Endodermal cell (in vitro differentiated cells): ENCODE measurements at regions not wholly inside any gene's neighbourhood (a gene's known extent, or its start where the extent isn't known, plus 50 kb on each side); places are given as distances from the start of the nearest gene placed in this dataset.

ENCODE experiments used
- DNase-seq: peaks from one replicate; pipeline ENCODE4 v3.0.0-alpha.2; 2017
- H3K27ac ChIP-seq: 2 replicates; pipeline ENCODE4 v1.5.1; 2013; ENCODE audit warnings: mild to moderate bottlenecking, low read depth, low read length, moderate library complexity
- H3K27me3 ChIP-seq: 2 replicates; pipeline ENCODE4 v1.6.1; 2013; ENCODE audit warnings: mild to moderate bottlenecking, low read length, moderate library complexity; ENCODE audit not compliant: insufficient read depth, control insufficient read depth, poor library complexity, severe bottlenecking
- H3K36me3 ChIP-seq: 2 replicates; pipeline ENCODE4 v1.7.0; 2013; ENCODE audit warnings: mild to moderate bottlenecking, low read length, moderate library complexity; ENCODE audit not compliant: control insufficient read depth, insufficient read depth
- H3K4me1 ChIP-seq: one replicate; pipeline ENCODE4 v1.7.0; 2013; ENCODE audit warnings: low read length; ENCODE audit not compliant: control insufficient read depth, insufficient read depth
- H3K4me3 ChIP-seq: 2 replicates; pipeline ENCODE4 v1.5.1; 2013; ENCODE audit warnings: mild to moderate bottlenecking, low read length, moderate library complexity
- H3K9ac ChIP-seq: 2 replicates; pipeline ENCODE4 v1.6.1; 2013; ENCODE audit warnings: mild to moderate bottlenecking, low read length, moderate library complexity; ENCODE audit not compliant: poor library complexity, severe bottlenecking; ENCODE audit errors: extremely low read depth
- H3K9me3 ChIP-seq: 2 replicates; pipeline ENCODE4 v1.6.1; 2013; ENCODE audit warnings: mild to moderate bottlenecking, low read length, moderate library complexity; ENCODE audit not compliant: control insufficient read depth
- H3K27ac Mint-ChIP-seq: 2 replicates; pipeline ENCODE4 v1.8.0; 2020; ENCODE audit warnings: mixed read lengths
- H3K27me3 Mint-ChIP-seq: 2 replicates; pipeline ENCODE4 v1.8.0; 2021; ENCODE audit warnings: mild to moderate bottlenecking, mixed read lengths; ENCODE audit not compliant: insufficient read depth
- H3K36me3 Mint-ChIP-seq: 2 replicates; pipeline ENCODE4 v1.8.0; 2020; ENCODE audit warnings: low read depth, mixed read lengths
- H3K4me1 Mint-ChIP-seq: 2 replicates; pipeline ENCODE4 v1.8.0; 2020; ENCODE audit warnings: mixed read lengths
- H3K4me3 Mint-ChIP-seq: 2 replicates; pipeline ENCODE4 v1.8.0; 2020; ENCODE audit warnings: mild to moderate bottlenecking, moderate library complexity, mixed read lengths
- H3K9me3 Mint-ChIP-seq: 2 replicates; pipeline ENCODE4 v1.8.0; 2020; ENCODE audit warnings: mild to moderate bottlenecking, mixed read lengths
- CTCF ChIP-seq: fragments of 200-600 bp; sonication (generic); conservative IDR thresholded peaks from 2 replicates; pipeline ENCODE4 v1.5.0; 2021; ENCODE audit warnings: antibody characterized with exemption, mild to moderate bottlenecking
- WGBS, 2 experiments: methylation state at CpG; one replicate each; pipeline versions ENCODE4 v1.1.5 to v1.1.7; 2013; ENCODE audit warnings: missing lambda C conversion rate in 2 of 2, mixed read lengths in 1 of 2; ENCODE audit not compliant: insufficient coverage in 1 of 2, insufficient read length in 1 of 2; 5-methylcytosine and 5-hydroxymethylcytosine counted together

DNA sequence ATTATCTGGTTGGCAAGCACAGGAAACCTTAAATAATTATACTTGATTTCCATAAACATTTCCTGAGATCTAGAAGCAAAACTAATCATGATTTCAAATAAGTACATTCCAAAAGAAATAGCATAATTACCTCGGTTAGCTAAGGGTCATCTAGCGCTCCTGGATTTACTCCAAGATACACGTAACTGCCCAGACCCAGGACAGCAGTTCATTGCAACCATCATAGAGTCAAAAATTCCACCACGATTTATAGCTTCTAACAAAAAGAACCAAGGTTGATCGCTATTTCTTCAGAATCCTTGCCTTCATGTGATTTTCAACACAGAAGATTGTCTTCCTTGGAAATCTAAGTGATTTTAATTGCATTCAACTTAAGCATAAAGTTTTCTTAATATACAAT is 1235.5 kb upstream of the TENM3 start:
- 94 to 100% methylated on average over 5 of the region's 5 CpGs for WGBS, 2 experiments
- H3K4me1 Mint-ChIP-seq, result peaks cover 2% of the 10 kb centered on the region

GRCh38 chr4:181008164-181008563 is 1235.0 kb upstream of the TENM3 start:
- Mint-ChIP-seq H3K4me3 (no peak overlapping the region), H3K27me3 (no peaks in the 10 kb centered on the region), H3K9me3 (peaks cover 4% of the 10 kb centered on the region), H3K4me1 (peaks cover 2% of the 10 kb centered on the region), H3K36me3 (no peaks in the 10 kb centered on the region), H3K27ac (no peak overlapping the region)
- Histone ChIP-seq H3K36me3 (no peaks in the 10 kb centered on the region), H3K4me1 (no peaks in the 10 kb centered on the region), H3K9me3 (no peaks in the 10 kb centered on the region), H3K27ac (no peak overlapping the region), H3K27me3 (no peaks in the 10 kb centered on the region), H3K4me3 (no peak overlapping the region), H3K9ac (no peak overlapping the region)
- 87 to 90% methylated on average over 2 to 4 of the region's 4 CpGs for WGBS, 2 experiments
- TF ChIP-seq CTCF, result no peak
- DNase-seq, result no peak

More for the DNA sequence above, 1235.5 kb upstream of the TENM3 start:
- Mint-ChIP-seq H3K27ac (no peak overlapping the region), H3K4me3 (no peak overlapping the region), H3K36me3 (no peaks in the 10 kb centered on the region), H3K27me3 (no peaks in the 10 kb centered on the region), H3K9me3 (peaks cover 1% of the 10 kb centered on the region)
- Histone ChIP-seq H3K4me1 (no peaks in the 10 kb centered on the region), H3K4me3 (no peak overlapping the region), H3K9ac (no peak overlapping the region), H3K36me3 (no peaks in the 10 kb centered on the region), H3K27ac (no peak overlapping the region), H3K9me3 (no peaks in the 10 kb centered on the region), H3K27me3 (no peaks in the 10 kb centered on the region)
- TF ChIP-seq CTCF, result no peak
- DNase-seq, result no peak

GRCh38 chr4:181013162-181013561 is 1230.0 kb upstream of the TENM3 start:
- no peaks in the 10 kb centered on the region for H3K4me1 Mint-ChIP-seq
- Histone ChIP-seq H3K9me3 (peaks cover 10% of the 10 kb centered on the region), H3K36me3 (no peaks in the 10 kb centered on the region), H3K27me3 (no peaks in the 10 kb centered on the region), H3K9ac (no peak overlapping the region), H3K4me3 (no peak overlapping the region), H3K27ac (no peak overlapping the region), H3K4me1 (no peaks in the 10 kb centered on the region)
- no peak overlapping the region for H3K4me3 Mint-ChIP-seq
- DNase-seq, result no peak
- WGBS, 2 experiments, result 87 to 88% methylated on average over 4 to 5 of the region's 5 CpGs
- no peak for TF ChIP-seq CTCF
- H3K36me3 Mint-ChIP-seq, result no peaks in the 10 kb centered on the region
- H3K27ac Mint-ChIP-seq, result no peak overlapping the region
- peaks cover 14% of the 10 kb centered on the region for H3K9me3 Mint-ChIP-seq
- no peaks in the 10 kb centered on the region for H3K27me3 Mint-ChIP-seq
